Right lobe of liver (tissue), 4 donors: ENCODE measurements at regions not wholly inside any gene's neighbourhood (a gene's known extent, or its start where the extent isn't known, plus 50 kb on each side); places are given as distances from the start of the nearest gene placed in this dataset.

Experiments used
- CTCF ChIP-seq, 4 donors: fragments of 200-600 bp in 3 of 4; fragments of 450-650 bp in 1 of 4; IDR thresholded peaks; one replicate each; pipeline versions ENCODE4 v1.5.1 to v1.8.0; 2016 to 2022; ENCODE audit warnings: antibody characterized with exemption in 4 of 4, mild to moderate bottlenecking in 2 of 4
- POLR2A ChIP-seq: fragments of 450-650 bp; IDR thresholded peaks from one replicate; pipeline ENCODE4 v1.6.1; 2017; ENCODE audit warnings: antibody characterized with exemption, mild to moderate bottlenecking
- donor health status: DM: no; HTN: no; CAD: no.
- donor health status: DM: no; HTN: no; CAD: no.
- donor health status: DM: no; HTN: yes; CAD: no.

GRCh38 chr3:104594491-104594890 is 772.2 kb upstream of the ALCAM start:
- TF ChIP-seq CTCF (IDR thresholded peaks at IDR 0.05): no peak
- no peak for TF ChIP-seq POLR2A
